HEK293 (cell line): ENCODE measurements at regions not wholly inside any gene's neighbourhood (a gene's known extent, or its start where the extent isn't known, plus 50 kb on each side); places are given as distances from the start of the nearest gene placed in this dataset.

Source experiments
- KLF1 ChIP-seq: fragments of 450-650 bp; formaldehyde crosslinking; IDR thresholded peaks from 2 replicates; pipeline ENCODE4 v1.5.1; 2016; ENCODE audit warnings: missing biosample characterization, missing genetic modification characterization
- KLF7 ChIP-seq: fragments of 450-650 bp; formaldehyde crosslinking; IDR thresholded peaks from 2 replicates; pipeline ENCODE4 v1.5.1; 2016; ENCODE audit warnings: missing biosample characterization, missing genetic modification characterization, borderline replicate concordance
- MYNN ChIP-seq: fragments of 450-650 bp; formaldehyde crosslinking; IDR thresholded peaks from 2 replicates; pipeline ENCODE4 v1.5.1; 2016; ENCODE audit warnings: missing biosample characterization, missing genetic modification characterization, borderline replicate concordance
- TCF7L2 ChIP-seq: IDR thresholded peaks from 2 replicates; pipeline ENCODE4 v1.6.1; 2011; ENCODE audit warnings: low read depth, mild to moderate bottlenecking, inconsistent platforms, low read length, moderate library complexity, borderline replicate concordance
- ZFP69B ChIP-seq: fragments of 450-650 bp; formaldehyde crosslinking; IDR thresholded peaks from 2 replicates; pipeline ENCODE4 v1.5.1; 2016; ENCODE audit warnings: missing biosample characterization, missing genetic modification characterization
- ZNF292 ChIP-seq: fragments of 450-650 bp; formaldehyde crosslinking; IDR thresholded peaks from 2 replicates; pipeline ENCODE4 v1.5.1; 2016; ENCODE audit warnings: low read depth, missing biosample characterization, missing genetic modification characterization, borderline replicate concordance
- ZNF433 ChIP-seq: fragments of 450-650 bp; formaldehyde crosslinking; IDR thresholded peaks from 2 replicates; pipeline ENCODE4 v1.5.1; 2016; ENCODE audit warnings: missing biosample characterization, missing genetic modification characterization, low read depth
- TF ChIP-seq, protein P1 (sequence below): fragments of 450-650 bp; formaldehyde crosslinking; IDR thresholded peaks from 2 replicates; pipeline ENCODE4 v1.5.1; 2016; ENCODE audit warnings: missing biosample characterization, missing genetic modification characterization

DNA sequence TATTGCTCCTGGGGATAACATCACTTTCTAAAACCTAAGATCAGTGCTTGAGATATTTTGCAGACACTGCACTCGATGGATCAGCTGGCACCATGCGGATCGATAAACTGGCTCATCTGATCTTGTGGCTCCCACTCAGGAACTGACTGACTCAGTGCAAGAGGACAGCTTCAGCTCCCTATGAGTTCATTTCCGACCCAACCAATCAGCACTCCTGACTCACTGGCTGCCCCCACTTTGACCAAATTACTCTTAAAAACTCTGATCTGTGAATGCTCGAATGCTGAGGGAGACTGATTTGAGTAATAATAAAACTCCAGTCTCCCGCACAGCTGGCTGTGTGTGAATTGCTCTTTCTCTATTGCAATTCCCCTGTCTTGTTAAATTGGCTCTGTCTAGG lies 110.1 kb downstream of the ANAPC4 start:
- no peak for TF ChIP-seq ZNF292
- no peak for TF ChIP-seq KLF7
- TF ChIP-seq, protein P1, sequence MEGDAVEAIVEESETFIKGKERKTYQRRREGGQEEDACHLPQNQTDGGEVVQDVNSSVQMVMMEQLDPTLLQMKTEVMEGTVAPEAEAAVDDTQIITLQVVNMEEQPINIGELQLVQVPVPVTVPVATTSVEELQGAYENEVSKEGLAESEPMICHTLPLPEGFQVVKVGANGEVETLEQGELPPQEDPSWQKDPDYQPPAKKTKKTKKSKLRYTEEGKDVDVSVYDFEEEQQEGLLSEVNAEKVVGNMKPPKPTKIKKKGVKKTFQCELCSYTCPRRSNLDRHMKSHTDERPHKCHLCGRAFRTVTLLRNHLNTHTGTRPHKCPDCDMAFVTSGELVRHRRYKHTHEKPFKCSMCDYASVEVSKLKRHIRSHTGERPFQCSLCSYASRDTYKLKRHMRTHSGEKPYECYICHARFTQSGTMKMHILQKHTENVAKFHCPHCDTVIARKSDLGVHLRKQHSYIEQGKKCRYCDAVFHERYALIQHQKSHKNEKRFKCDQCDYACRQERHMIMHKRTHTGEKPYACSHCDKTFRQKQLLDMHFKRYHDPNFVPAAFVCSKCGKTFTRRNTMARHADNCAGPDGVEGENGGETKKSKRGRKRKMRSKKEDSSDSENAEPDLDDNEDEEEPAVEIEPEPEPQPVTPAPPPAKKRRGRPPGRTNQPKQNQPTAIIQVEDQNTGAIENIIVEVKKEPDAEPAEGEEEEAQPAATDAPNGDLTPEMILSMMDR: no peak
- TF ChIP-seq TCF7L2: no peak
- TF ChIP-seq KLF1 (tag by site-specific recombination): no peak
- TF ChIP-seq MYNN: no peak
- TF ChIP-seq ZNF433: no peak
- TF ChIP-seq ZFP69B (tag by site-specific recombination): no peak
